HG03460 (cell line): ENCODE measurements at regions not wholly inside any gene's neighbourhood (a gene's known extent, or its start where the extent isn't known, plus 50 kb on each side); places are given as distances from the start of the nearest gene placed in this dataset.
"Not testable (repeated sequence)": the region's sequence is repeated elsewhere in the genome, so short reads cannot be mapped to it uniquely, and the experiment has no call there.

Source experiments
- ATAC-seq: cut with Tn5 transposase; IDR thresholded peaks from one replicate; pipeline ENCODE4 v1.9.1; 2021; ENCODE audit not compliant: unreplicated experiment

GRCh38 chr10:64896582-64896981 is 1375.4 kb downstream of the REEP3 start:
- ATAC-seq: no peak

DNA sequence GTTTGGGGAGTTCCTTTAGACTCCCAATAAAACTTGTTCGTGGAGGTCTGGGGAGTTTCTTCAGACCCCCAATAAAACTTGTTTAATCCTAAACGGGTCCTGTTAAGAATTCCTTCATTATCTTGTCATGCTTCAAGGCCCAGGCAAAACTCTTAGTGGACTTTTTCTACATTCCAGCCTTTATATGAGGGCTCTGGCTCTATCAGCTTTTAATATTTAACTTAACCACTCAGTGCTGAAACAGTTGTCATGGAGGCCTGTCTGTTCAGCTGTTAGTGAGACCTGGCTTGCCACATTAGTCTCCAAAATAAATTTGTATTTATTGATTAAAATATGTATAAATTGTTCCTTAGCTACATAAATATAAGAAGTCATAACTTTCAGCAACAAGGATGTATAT is 1385.1 kb downstream of the REEP3 start:
- ATAC-seq: not testable (repeated sequence)

- not testable (repeated sequence) for ATAC-seq
These were observed 1403.1 kb downstream of the REEP3 start for GRCh38 chr10:64924306-64924705.

DNA sequence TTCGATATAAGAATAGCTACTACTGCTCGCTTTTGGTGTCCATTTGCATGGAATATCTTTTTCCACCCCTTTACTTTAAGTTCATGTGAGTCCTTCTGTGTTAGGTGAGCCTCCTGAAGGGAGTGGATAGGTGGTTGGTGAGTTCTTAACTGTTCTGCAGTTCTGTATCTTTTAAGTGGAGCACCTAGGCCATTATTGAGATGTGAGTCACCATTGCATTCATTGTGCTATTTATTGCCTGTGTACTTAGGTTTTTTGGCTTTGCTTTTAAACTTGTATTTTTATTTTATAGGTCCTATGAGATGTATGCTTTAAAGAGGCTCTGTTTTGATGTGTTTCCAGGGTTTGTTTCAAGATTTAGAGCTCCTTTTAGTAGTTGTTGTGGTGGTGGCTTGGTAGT is 1430.8 kb downstream of the REEP3 start:
- no peak for ATAC-seq

DNA sequence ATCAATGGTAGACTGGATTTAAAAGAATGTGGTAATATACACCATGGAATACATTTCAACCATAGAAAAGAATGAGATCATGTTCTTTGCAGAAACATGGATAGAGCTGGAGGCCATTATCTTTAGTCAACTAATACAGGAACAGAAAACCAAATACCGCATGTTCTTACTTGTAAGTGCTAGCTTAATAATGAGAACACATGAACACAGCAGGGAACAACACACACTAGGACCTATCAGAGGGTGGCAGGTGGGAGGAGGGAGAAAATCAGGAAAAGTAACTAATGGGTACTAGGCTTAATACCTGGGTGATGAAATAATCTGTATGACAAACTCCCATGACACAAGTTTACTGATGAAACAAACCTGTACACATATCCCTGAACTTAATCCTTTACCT is 1435.2 kb downstream of the REEP3 start:
- no peak for ATAC-seq

- no peak for ATAC-seq
These were observed 1437.9 kb downstream of the REEP3 start for GRCh38 chr10:64959116-64959515.

GRCh38 chr10:64959883-64960282 is 1438.7 kb downstream of the REEP3 start:
- ATAC-seq: no peak

GRCh38 chr10:64973391-64973790 is 1452.2 kb downstream of the REEP3 start:
- ATAC-seq: no peak

- no peak for ATAC-seq
These were observed 1454.9 kb downstream of the REEP3 start for GRCh38 chr10:64976150-64976549.

GRCh38 chr10:64977915-64978314 is 1456.7 kb downstream of the REEP3 start:
- ATAC-seq: no peak

- no peak for ATAC-seq
These were observed 1475.7 kb downstream of the REEP3 start for GRCh38 chr10:64996886-64997285.

- ATAC-seq: no peak
These were observed 1489.6 kb downstream of the REEP3 start for GRCh38 chr10:65010845-65011244.

DNA sequence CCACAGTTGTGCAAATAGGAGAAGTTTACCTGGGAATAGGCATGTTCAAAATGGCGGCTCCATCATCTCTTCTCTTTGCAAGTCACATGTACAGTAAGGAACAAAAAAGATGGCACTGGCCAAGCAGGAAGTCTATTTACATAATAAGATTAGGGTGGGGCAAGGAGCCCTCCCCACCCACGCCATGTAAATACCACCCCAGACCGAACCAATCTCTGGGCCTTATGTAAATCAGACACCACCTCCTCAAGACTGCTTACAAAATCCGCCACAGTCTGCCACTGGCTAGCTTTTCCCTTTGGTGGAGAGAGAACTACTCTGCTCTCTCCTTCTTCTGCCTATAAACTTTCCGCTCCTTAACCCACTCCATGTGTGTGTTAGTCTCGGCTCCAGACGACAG is 1496.3 kb downstream of the REEP3 start:
- no peak for ATAC-seq

DNA sequence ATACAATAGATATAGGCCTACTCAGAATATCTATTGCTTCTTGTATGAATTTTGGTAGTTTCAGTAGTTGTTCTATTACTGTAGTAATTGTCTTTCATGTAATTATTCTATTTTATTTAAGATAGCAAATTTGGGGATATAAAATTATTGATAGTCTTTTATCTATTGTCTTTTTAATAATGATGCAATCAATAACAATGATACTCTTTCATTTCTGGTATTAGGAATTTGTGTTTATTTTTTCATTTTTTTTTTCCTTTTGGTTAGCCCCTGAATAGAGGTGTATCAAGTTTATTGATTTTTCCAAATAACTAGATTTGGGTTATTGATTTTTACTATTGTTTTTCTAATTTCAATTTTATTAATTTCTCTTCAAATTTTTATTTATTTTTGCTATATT is 1503.7 kb downstream of the REEP3 start:
- no peak for ATAC-seq

DNA sequence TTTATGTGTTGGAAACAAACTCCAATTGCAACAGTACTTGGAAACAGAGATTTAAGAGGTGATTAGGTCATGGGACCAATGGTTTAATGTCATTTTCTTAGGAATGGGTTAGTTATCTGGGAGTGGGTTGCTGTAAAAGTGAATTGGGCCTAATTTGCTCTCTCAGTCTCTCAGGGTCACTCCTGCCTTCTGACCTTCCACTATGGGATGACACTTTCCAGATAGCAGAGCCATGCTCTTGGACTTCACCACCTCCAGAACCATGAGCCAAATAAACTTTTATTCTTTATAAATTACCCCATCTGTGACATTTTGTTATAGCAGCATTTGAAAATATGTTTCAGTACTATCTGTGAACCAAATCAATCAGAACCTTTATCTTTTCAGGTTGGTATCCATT is 1509.1 kb downstream of the REEP3 start:
- no peak for ATAC-seq

GRCh38 chr10:65032867-65033769 is 1511.9 kb downstream of the REEP3 start:
- no peak for ATAC-seq

DNA sequence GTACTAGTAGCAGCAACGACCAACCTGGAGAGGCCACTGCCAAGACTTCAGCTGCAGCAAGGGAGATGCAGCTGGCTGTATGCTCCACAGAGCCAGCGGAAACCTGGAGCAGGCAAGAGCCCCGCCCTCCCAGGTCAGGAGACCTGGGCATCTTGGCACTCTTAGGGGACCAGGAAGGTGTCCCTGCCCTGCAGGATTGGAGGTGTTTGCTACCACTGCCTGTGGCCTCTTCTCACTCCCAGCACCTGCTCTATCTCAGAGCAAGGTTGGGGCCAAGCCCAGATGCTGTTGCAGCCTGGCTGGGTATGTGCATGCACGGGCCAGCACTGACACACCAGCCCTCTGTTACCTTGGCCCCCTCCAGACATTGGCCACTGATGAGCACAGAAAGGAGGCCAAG is 1512.8 kb downstream of the REEP3 start:
- ATAC-seq: no peak

- ATAC-seq: no peak
These were observed 1519.6 kb downstream of the REEP3 start for GRCh38 chr10:65040796-65041195.

DNA sequence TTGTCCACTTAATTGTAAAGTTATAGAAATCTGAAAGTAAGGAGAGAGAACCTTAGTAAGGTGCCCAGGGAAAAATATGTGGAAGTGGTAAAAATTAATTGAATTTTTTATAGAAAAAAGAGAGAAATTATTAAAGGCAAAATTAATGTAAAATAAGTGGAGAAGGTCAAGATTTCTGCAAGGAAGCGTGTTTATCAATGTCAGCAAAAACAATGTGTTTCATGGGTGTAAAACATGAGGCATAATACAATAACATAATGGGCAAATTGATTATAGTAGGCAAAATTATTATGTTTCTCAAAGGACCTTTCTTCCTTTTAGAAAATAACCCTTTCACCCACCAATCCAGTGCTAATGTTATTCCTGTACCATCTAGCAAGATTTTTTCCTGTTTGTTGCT is 1520.1 kb downstream of the REEP3 start:
- no peak for ATAC-seq

GRCh38 chr10:65042496-65042895 is 1521.3 kb downstream of the REEP3 start:
- ATAC-seq: no peak

GRCh38 chr10:65046831-65047230 is 1525.6 kb downstream of the REEP3 start:
- no peak for ATAC-seq

GRCh38 chr10:65052111-65052510 is 1530.9 kb downstream of the REEP3 start:
- not testable (repeated sequence) for ATAC-seq

- ATAC-seq: not testable (repeated sequence)
These were observed 1532.2 kb downstream of the REEP3 start for GRCh38 chr10:65053397-65053796.
